ENCODE measurements at regions not wholly inside any gene's neighbourhood (a gene's known extent, or its start where the extent isn't known, plus 50 kb on each side); places are given as distances from the start of the nearest gene placed in this dataset.
"Not testable (repeated sequence)": the region's sequence is repeated elsewhere in the genome, so short reads cannot be mapped to it uniquely, and the experiment has no call there.

GRCh38 chr4:160117686-160118085, 1014.8 kb downstream of the RAPGEF2 start:
- no peak for DNase-seq

GRCh38 chr4:160125576-160126287, 1022.9 kb downstream of the RAPGEF2 start:
- not testable (repeated sequence) for DNase-seq

- no peak for DNase-seq
These were observed 1024.3 kb downstream of the RAPGEF2 start for GRCh38 chr4:160127211-160127610.

- peak; percentile 63 for DNase-seq
These were observed 1026.6 kb downstream of the RAPGEF2 start for GRCh38 chr4:160129439-160129838.

- no peak for DNase-seq
These were observed 1033.1 kb downstream of the RAPGEF2 start for GRCh38 chr4:160136021-160136420.

GRCh38 chr4:160141206-160141605, 1038.3 kb downstream of the RAPGEF2 start:
- DNase-seq = no peak

GRCh38 chr4:160142579-160142978, 1039.7 kb downstream of the RAPGEF2 start:
- DNase-seq = no peak

DNA sequence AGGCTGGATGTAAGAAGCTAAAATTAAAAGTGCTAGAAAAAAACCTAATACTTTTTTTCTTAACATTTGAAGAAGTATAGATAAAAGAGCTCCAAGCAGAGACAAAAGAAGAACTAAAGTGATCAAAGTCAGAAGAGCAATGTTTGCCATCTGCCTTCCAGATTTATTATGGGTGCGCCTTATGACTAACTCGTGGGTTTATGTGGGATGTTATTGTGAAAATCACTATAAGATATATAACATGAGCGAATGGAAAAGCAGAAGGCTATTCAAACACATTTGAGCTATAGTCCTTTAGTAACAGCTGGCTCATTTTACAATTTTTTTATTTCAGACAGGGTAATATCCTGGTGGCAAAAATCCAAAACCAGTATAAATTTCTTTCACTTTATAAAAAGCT, 1040.7 kb downstream of the RAPGEF2 start:
- DNase-seq = no peak

DNA sequence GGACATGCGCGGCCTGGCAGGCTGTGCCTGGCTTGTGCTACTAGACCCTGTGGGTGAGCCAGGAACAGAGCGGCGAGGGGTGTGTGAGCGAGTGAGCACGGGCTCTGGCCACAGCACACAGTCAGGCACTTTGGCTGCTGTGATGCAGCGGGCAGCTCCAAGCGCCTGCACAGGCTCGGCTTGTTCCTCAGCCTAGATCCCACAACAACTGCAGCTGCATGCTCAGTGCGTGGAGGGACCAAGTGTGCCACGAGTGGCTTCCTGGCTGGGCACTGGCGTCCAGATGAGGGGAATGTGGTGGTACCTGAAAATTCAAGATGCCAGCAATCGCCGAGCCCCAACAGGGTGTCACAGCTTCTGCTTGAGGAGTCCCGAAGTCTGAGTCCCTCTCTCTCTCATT, 1056.6 kb downstream of the RAPGEF2 start:
- DNase-seq = no peak

DNA sequence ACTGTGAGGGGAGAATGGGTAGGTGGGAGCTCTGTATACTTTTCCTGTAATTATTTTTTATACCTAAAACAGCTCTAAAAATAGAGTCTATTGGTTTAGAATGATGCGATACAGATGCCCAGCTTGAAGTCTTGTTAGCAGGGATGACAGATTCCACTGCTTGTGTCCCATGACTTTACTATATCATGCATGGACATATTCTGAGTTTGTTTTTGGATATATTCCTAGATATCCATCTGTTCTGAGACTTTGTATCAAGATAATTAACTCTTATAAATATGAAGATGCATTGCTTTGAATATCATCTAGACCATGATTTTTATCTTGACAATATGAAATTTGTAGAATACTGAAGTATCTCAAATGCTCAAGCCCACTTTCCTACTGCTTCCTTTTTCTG, 1058.1 kb downstream of the RAPGEF2 start:
- no peak for DNase-seq

DNA sequence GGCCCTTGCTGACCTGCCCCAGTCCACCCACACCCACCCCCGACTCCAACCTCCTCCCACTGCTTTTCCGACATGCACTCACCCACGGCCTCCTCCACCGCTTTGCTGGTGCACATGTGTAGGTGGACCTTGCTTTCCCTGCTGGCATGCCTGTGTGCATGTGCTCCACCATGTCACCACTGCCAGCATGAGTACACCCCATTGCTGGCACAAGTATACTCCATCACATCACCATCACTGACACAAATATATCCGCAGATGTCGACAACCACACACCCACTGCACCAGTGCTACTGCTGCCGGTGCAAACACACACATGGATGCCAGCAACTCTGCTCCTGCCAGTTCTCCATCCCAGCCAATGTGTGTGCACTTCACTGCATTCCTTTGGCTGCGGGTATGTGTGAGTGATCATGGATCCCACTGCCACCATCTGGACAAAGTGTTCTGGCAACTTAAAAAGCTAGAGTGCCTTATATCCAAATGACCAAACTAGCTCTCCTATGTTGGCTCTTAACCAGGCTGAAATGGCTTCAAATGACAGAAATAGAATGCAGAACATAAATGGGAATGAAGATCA, 1072.3 kb downstream of the RAPGEF2 start:
- DNase-seq = peak; percentile 43

GRCh38 chr4:160180211-160180610, 1077.3 kb downstream of the RAPGEF2 start:
- DNase-seq = peak; percentile 94

DNA sequence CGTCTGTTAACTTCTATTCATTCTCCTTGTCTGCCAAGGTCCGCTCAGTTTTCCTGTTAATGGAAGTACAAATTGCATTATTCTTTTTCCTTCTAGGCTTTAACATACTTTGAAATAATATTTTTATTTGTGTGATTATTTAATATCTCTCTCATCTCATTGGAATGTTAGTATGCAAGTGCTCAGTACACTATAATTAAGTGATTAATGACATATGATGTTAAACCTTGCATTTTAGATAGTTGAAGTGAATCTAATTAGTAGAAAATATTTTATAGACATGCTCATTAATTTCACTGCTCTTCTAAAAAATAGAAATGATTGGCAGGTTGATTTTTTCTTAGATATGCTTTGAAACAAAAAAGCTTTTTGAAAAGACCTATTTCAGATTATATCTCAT, 1079.8 kb downstream of the RAPGEF2 start:
- DNase-seq = no peak

DNA sequence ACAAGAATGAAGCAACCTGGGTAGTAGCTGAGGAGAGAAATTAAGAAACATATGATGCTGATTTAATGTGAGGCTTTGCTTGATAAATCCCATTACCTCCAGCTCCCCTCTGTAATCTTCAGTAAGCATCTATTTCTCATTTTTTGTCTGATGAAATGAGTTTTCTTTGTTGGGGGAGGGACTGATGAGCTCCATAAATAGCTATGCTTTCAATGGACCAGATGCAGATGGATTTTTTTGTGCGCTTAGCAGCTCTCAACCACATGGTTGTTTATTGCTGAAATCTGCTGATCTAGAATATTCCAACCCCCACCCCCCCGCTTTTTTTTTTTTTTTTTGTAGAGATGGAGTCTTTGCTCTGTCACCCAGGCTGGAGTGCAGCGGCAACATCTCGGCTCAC, 1082.0 kb downstream of the RAPGEF2 start:
- no peak for DNase-seq

DNA sequence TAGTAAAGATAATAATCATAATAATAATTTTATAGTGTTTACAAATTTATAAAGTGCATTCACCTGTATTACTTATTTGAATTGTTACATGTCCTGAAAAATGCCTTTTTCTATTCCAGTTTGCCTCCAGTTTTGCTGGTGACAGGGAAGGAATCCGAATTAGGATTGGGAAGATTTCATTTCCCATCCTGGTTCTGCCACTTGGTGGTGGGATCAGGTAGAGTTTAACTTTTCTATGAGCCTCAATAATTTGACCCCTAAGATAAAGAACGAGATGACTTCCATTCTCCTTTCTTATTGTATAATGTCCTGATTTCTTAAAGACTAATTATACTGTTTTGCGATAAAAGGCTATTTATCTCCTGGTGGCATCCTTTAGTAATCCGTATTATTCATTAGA, 1090.9 kb downstream of the RAPGEF2 start:
- no peak for DNase-seq

- no peak for DNase-seq
These were observed 1091.8 kb downstream of the RAPGEF2 start for GRCh38 chr4:160194716-160195115.

DNA sequence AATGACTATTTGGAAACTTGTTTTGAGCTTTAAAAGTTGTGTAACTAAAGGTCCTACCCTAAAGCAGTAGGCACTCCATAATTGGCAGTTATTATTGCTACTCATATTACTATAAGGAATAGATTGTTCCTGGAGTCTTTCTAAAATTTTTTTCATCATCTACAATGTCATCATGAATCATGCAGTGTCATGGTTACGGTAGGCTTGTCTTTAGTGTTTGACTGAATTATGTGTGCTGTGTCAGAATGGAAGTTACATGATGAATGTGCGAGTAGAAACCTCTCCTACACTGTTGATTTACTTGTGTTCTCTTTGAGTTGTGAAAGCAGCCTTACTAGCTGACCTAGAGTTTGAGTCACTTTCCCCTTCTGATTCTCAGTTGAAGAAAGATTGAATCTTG, 1099.9 kb downstream of the RAPGEF2 start:
- peak; percentile 55 for DNase-seq

- no peak for DNase-seq
These were observed 1109.2 kb downstream of the RAPGEF2 start for GRCh38 chr4:160212078-160212477.

- DNase-seq = no peak
These were observed 1110.5 kb downstream of the RAPGEF2 start for GRCh38 chr4:160213366-160213765.

- no peak for DNase-seq
These were observed 1114.5 kb downstream of the RAPGEF2 start for GRCh38 chr4:160217352-160217751.

DNA sequence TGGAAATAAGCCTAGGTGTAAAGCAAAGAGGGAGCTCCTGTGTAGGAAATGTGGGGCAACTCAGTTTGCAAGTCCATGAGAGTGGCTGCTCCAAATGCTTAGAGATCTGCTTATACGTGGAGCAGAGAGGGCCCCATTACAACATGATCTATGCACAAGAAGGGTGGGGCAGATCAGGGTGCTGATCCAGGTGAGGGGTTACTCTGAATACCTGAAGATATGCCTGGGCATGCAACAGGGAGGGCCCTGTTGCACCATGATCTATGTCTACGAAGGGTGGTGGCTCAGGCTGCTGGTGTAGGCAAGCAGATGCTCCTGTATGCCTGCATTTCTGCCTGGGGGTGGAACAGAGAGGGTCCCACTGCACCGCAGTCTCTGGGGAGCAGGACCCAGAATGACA, 1121.2 kb downstream of the RAPGEF2 start:
- no peak for DNase-seq

DNA sequence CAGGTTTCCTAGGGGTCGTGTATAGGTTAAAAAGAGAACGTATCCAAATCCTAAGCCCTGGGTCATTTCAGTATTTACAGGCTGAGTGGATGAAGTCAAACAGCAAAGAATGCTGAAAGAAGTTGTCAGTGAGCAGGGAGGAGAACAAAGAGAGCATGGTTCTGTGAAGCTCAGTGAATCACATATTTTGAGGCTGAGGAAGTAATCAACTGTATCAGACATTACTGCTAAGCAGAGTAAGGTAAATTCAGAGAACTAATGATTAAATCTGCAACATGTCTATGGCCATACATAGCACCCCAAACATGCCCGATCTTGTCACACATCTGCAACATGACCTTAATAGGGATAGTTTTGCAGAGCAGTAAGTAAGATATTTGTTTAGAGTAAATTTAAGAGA, 1130.3 kb downstream of the RAPGEF2 start:
- DNase-seq = no peak

GRCh38 chr4:160235285-160235684, 1132.4 kb downstream of the RAPGEF2 start:
- DNase-seq = no peak

DNA sequence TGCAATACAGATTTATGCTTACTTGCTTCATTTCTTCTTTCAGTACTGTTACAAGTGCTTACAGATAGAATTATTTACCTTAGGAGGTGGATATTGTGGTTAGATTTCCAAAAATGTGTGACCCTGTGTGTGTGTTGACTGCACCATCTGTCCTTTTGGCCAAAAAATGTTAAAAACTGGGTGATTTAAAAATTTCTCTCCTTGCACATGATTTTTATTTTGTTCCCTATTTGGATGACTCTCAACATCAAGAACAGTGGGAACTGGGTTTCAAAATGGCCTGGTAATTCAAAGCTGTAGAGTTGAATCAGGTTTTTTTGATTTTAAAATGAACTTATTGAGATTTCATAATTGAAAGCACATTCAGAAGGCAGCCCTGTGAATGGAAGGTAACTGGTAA, 1132.9 kb downstream of the RAPGEF2 start:
- DNase-seq = no peak

DNA sequence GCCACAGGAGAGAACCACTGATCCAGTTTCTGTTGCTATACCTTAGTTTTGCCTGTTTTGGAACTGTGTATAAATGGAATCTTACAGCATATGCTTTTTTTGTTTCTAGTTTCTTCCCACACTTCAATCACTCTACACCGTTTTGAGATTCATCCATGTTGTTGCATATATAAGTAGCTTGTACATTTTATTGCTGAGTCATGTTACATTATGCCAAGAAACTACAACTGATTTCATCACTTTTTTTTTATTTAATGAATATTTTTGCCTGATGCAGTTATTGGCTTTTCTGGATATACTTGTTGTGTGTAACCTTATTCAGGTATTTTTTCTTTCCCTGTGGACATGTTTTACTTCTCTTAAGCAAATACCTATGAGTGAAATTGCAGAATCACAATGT, 1135.9 kb downstream of the RAPGEF2 start:
- no peak for DNase-seq
